ENCODE measurements at regions not wholly inside any gene's neighbourhood (a gene's known extent, or its start where the extent isn't known, plus 50 kb on each side); places are given as distances from the start of the nearest gene placed in this dataset.
A peak's percentile ranks its signal among the peaks of the same experiment; 100 is the strongest.

DNA sequence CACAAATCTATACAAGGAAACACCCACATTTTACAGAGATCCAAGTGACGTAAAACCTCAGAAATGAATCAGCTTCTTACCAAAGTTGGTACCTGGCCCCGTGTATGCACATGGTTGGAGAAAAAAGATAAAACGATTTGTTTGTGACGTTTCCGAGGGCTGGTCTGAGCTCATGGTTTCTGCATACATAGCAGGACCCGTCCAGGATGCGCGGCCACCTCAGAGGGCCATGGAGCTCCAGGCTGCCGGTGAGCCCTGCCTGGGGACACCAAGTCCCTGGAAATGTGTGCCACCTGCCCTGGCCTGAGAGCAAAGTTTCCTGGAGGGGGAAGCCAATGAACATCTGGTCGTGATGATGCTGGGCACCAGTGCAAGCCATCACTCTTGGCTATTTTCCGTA is 402.6 kb upstream of the MKI67 start:
- no peak for DNase-seq (ENCODE audit: low read depth)
- Histone ChIP-seq H3K4me3 (ENCODE audit: low read depth, low read length) (no peak overlapping the region), H3K27me3 (ENCODE audit: control insufficient read depth, insufficient read depth, low read length) (no peaks in the 10 kb centered on the region), H3K36me3 (ENCODE audit: control insufficient read depth, insufficient read depth, low read length) (no peaks in the 10 kb centered on the region)
- TF ChIP-seq, protein P1, sequence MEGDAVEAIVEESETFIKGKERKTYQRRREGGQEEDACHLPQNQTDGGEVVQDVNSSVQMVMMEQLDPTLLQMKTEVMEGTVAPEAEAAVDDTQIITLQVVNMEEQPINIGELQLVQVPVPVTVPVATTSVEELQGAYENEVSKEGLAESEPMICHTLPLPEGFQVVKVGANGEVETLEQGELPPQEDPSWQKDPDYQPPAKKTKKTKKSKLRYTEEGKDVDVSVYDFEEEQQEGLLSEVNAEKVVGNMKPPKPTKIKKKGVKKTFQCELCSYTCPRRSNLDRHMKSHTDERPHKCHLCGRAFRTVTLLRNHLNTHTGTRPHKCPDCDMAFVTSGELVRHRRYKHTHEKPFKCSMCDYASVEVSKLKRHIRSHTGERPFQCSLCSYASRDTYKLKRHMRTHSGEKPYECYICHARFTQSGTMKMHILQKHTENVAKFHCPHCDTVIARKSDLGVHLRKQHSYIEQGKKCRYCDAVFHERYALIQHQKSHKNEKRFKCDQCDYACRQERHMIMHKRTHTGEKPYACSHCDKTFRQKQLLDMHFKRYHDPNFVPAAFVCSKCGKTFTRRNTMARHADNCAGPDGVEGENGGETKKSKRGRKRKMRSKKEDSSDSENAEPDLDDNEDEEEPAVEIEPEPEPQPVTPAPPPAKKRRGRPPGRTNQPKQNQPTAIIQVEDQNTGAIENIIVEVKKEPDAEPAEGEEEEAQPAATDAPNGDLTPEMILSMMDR (IDR thresholded peaks at IDR 0.05; ENCODE audit: insufficient read depth, low read length, poor library complexity, severe bottlenecking) = no peak

DNA sequence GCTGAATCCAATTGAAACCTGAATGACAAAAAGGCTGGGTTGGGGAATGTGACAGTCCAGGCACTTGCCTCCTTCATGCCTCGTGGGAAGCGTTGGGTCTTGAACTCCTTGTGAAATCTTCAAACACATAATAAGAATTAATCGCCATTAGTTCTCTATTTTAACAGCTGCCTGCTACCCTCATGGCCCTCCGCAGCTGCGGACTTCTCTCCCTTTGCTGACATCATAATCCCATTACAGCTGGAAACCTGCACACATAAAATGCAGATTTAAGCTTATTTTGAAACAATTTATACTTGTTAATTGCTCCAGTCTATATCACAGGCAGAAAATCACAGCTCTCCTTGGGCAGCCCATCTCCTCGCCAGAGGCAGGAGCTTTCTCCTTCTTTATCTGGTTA is 403.0 kb upstream of the MKI67 start:
- H3K4me3 ChIP-seq (ENCODE audit: low read depth, low read length) = no peak overlapping the region
- H3K36me3 ChIP-seq (ENCODE audit: control insufficient read depth, insufficient read depth, low read length) = no peaks in the 10 kb centered on the region
- no peaks in the 10 kb centered on the region for H3K27me3 ChIP-seq (ENCODE audit: control insufficient read depth, insufficient read depth, low read length)
- no peak for DNase-seq (ENCODE audit: low read depth)
- TF ChIP-seq, protein P1 (IDR thresholded peaks at IDR 0.05; ENCODE audit: insufficient read depth, low read length, poor library complexity, severe bottlenecking) = no peak

DNA sequence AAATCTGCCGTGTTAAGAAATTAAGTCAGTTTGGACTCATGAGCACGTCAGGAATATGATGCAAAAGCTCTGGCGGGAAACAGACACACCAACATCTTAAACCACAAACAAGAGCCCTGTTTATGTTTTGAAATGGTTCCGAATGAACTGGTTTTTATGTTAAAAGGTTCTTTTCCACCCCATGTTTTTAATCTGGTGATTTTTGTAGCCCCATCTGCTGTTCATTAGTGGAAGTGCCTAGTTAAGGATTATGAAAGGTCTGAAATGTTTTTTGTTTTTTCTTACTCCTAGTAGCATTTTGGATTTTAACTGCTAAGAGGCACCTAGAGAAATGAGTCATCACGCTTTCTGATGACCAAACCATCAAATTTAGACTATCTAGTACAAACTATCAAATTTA is 404.1 kb upstream of the MKI67 start:
- TF ChIP-seq, protein P1 (IDR thresholded peaks at IDR 0.05; ENCODE audit: insufficient read depth, low read length, poor library complexity, severe bottlenecking) = peak; percentile 51

DNA sequence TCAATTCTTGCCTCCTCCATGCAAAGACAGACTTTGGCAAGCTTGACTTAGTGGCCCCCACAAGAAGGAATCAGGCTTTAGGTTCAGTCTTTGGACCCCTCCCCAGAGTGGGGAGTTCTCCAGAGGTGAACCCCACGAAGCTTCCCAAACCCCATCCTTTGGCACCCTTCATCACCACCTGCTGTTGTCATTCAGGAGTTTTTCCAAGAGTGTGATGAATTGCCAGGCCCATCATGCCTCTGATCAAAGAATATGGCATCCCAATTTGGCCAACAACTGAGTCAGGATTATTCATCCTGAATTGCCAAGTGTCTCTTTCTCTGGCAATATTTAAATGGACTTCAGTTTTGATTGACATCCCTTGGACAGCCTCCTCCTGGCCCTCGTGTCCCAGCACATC is 404.7 kb upstream of the MKI67 start:
- DNase-seq (ENCODE audit: low read depth) = no peak
- TF ChIP-seq, protein P1 (IDR thresholded peaks at IDR 0.05; ENCODE audit: insufficient read depth, low read length, poor library complexity, severe bottlenecking) = no peak
- no peaks in the 10 kb centered on the region for H3K36me3 ChIP-seq (ENCODE audit: control insufficient read depth, insufficient read depth, low read length)
- H3K27me3 ChIP-seq (ENCODE audit: control insufficient read depth, insufficient read depth, low read length) = no peaks in the 10 kb centered on the region
- no peak overlapping the region for H3K4me3 ChIP-seq (ENCODE audit: low read depth, low read length)

More for the DNA sequence above, 404.1 kb upstream of the MKI67 start:
- no peak for DNase-seq (ENCODE audit: low read depth)
- no peaks in the 10 kb centered on the region for H3K36me3 ChIP-seq (ENCODE audit: control insufficient read depth, insufficient read depth, low read length)
- no peak overlapping the region for H3K4me3 ChIP-seq (ENCODE audit: low read depth, low read length)
- no peaks in the 10 kb centered on the region for H3K27me3 ChIP-seq (ENCODE audit: control insufficient read depth, insufficient read depth, low read length)

DNA sequence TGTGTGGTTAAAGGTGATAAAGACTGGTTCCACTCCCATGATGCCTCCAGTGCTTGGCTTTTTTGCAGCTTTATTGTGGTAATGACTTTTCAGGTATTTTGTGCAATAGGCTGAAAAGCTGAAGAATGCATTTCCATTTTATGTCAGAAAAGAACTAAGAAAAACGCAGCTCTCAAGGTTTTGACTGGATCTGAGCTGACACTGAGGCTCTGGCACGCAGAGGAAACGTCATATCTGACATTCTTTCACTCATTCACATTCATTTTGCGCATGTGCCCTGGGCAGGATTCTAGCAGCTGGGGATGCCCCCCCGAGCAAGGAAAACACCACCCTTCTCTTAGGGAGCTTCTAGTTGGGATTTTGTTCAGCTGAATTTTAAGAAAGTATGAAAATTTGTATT is 408.5 kb upstream of the MKI67 start:
- Histone ChIP-seq H3K4me3 (ENCODE audit: low read depth, low read length) (no peak overlapping the region), H3K27me3 (ENCODE audit: control insufficient read depth, insufficient read depth, low read length) (no peaks in the 10 kb centered on the region), H3K36me3 (ENCODE audit: control insufficient read depth, insufficient read depth, low read length) (no peaks in the 10 kb centered on the region)
- TF ChIP-seq, protein P1 (IDR thresholded peaks at IDR 0.05; ENCODE audit: insufficient read depth, low read length, poor library complexity, severe bottlenecking) = no peak
- no peak for DNase-seq (ENCODE audit: low read depth)

DNA sequence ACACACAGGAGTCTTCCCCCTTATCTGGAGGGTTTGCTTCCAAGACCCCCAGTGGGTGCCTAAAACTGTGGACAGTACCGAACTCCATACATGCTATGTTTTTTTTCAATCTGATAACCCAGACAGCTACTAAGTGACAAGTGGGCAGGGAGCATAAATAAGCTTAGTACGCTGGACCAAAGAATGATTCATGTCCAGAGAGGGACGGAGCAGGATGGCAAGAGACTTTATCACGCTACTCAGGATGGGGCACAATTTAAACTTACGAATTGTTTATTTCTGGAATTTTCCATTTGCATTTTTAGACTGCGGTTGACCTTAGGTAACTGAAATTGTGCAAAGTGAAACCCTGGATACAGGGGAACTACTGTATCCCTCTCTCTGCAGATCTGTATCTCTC is 410.0 kb upstream of the MKI67 start:
- H3K36me3 ChIP-seq (ENCODE audit: control insufficient read depth, insufficient read depth, low read length) = no peaks in the 10 kb centered on the region
- H3K27me3 ChIP-seq (ENCODE audit: control insufficient read depth, insufficient read depth, low read length) = peaks cover 11% of the 10 kb centered on the region
- DNase-seq (ENCODE audit: low read depth) = no peak
- TF ChIP-seq, protein P1 (IDR thresholded peaks at IDR 0.05; ENCODE audit: insufficient read depth, low read length, poor library complexity, severe bottlenecking) = no peak
- H3K4me3 ChIP-seq (ENCODE audit: low read depth, low read length) = no peak overlapping the region

Measured in kidney epithelial cell (primary cell).